ENCODE measurements at regions not wholly inside any gene's neighbourhood (a gene's known extent, or its start where the extent isn't known, plus 50 kb on each side); places are given as distances from the start of the nearest gene placed in this dataset.
A peak's percentile ranks its signal among the peaks of the same experiment; 100 is the strongest.

GRCh38 chr3:182485301-182485700, 308.0 kb upstream of the ATP11B start:
- Histone ChIP-seq H3K4me1 (replicated peaks; ENCODE audit: insufficient read depth) (peaks cover 12% of the 10 kb centered on the region), H3K9me2 (ENCODE audit: insufficient read depth) (no peaks in the 10 kb centered on the region), H3K79me2 (ENCODE audit: low read depth) (no peaks in the 10 kb centered on the region), H4K20me1 (ENCODE audit: insufficient read depth) (no peaks in the 10 kb centered on the region), H3K9me3 (ENCODE audit: insufficient read depth, low read depth) (no peaks in the 10 kb centered on the region), H3K27ac (peak overlapping the region; percentile 31; the same call in 1 of the 2 replicates), H3K4me2 (peak overlapping the region; percentile 24), H3K27me3 (ENCODE audit: insufficient read depth, low read depth) (no peaks in the 10 kb centered on the region), H3K4me3 (no peak overlapping the region), H3F3A (ENCODE audit: insufficient read depth, low read depth) (peaks cover 7% of the 10 kb centered on the region; the same call in 1 of the 2 replicates), H2AFZ (peak overlapping the region; percentile 15; the same call in 1 of the 2 replicates), H3K36me3 (ENCODE audit: low read depth) (no peaks in the 10 kb centered on the region)
- CTCF ChIA-PET = no interaction called here
- no peak for TF ChIP-seq EZH2 (IDR thresholded peaks at IDR 0.05; ENCODE audit: low read depth)
- TF ChIP-seq, protein P1, sequence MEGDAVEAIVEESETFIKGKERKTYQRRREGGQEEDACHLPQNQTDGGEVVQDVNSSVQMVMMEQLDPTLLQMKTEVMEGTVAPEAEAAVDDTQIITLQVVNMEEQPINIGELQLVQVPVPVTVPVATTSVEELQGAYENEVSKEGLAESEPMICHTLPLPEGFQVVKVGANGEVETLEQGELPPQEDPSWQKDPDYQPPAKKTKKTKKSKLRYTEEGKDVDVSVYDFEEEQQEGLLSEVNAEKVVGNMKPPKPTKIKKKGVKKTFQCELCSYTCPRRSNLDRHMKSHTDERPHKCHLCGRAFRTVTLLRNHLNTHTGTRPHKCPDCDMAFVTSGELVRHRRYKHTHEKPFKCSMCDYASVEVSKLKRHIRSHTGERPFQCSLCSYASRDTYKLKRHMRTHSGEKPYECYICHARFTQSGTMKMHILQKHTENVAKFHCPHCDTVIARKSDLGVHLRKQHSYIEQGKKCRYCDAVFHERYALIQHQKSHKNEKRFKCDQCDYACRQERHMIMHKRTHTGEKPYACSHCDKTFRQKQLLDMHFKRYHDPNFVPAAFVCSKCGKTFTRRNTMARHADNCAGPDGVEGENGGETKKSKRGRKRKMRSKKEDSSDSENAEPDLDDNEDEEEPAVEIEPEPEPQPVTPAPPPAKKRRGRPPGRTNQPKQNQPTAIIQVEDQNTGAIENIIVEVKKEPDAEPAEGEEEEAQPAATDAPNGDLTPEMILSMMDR (conservative IDR thresholded peaks at IDR 0.05) = no peak
- peak; percentile 27 to 85 for DNase-seq
- POLR2A ChIA-PET (ENCODE audit: unreplicated experiment) = no interaction called here
- intact Hi-C loops (cut with micrococcal nuclease; ENCODE audit: unreplicated experiment) = loop anchor here (10.0 kb wide), 1 partner anchor 200 kb away; no protein-coding TSS in a partner anchor
- BruUV-seq (replicated peaks) = no TSS peak

DNA sequence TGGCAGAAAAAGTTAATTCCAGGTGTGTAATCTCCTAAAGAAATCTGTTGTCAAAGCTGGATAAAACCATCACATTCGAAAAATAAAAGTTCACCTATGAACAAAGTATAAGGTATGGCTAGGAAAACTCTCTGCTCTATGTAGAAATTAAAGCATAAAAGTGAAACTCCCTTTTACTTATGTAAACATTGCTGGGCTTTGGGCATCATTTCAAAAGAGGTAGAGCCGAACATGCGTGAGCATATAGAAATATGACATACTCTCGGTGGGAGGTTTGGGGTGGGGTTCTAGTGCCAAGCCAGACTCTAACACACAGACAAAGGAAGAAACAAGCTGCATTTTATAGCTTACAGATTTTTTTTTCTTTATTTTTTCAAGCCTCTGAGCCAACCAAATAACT, 306.8 kb upstream of the ATP11B start:
- no peaks in the 10 kb centered on the region for H3K27me3 ChIP-seq (ENCODE audit: insufficient read depth, low read depth)
- H3K79me2 ChIP-seq (ENCODE audit: low read depth) = no peaks in the 10 kb centered on the region
- H3K4me1 ChIP-seq (replicated peaks; ENCODE audit: insufficient read depth) = peaks cover 12% of the 10 kb centered on the region
- POLR2A ChIA-PET (ENCODE audit: unreplicated experiment) = interaction anchor here (0.6 kb wide), 1 partner anchor 156 kb away, joined by 4 read pairs; no protein-coding TSS in a partner anchor
- H3K27ac ChIP-seq = no peak overlapping the region
- H3F3A ChIP-seq (ENCODE audit: insufficient read depth, low read depth) = peaks cover 7% of the 10 kb centered on the region; the same call in 1 of the 2 replicates
- no peak for TF ChIP-seq EZH2 (IDR thresholded peaks at IDR 0.05; ENCODE audit: low read depth)
- TF ChIP-seq, protein P1 (conservative IDR thresholded peaks at IDR 0.05) = no peak
- H2AFZ ChIP-seq = no peak overlapping the region
- intact Hi-C loops (cut with micrococcal nuclease; ENCODE audit: unreplicated experiment) = loop anchor here (10.0 kb wide), 1 partner anchor 202 kb away; no protein-coding TSS in a partner anchor
- no peaks in the 10 kb centered on the region for H4K20me1 ChIP-seq (ENCODE audit: insufficient read depth)
- H3K9me3 ChIP-seq (ENCODE audit: insufficient read depth, low read depth) = no peaks in the 10 kb centered on the region
- H3K9me2 ChIP-seq (ENCODE audit: insufficient read depth) = no peaks in the 10 kb centered on the region
- no peak for DNase-seq
- no TSS peak for BruUV-seq (replicated peaks)
- H3K4me3 ChIP-seq = no peak overlapping the region
- H3K4me2 ChIP-seq = no peak overlapping the region
- CTCF ChIA-PET = interaction anchor here (0.6 kb wide), 1 partner anchor 198 kb away, joined by 3 read pairs; no protein-coding TSS in a partner anchor
- no peaks in the 10 kb centered on the region for H3K36me3 ChIP-seq (ENCODE audit: low read depth)

DNA sequence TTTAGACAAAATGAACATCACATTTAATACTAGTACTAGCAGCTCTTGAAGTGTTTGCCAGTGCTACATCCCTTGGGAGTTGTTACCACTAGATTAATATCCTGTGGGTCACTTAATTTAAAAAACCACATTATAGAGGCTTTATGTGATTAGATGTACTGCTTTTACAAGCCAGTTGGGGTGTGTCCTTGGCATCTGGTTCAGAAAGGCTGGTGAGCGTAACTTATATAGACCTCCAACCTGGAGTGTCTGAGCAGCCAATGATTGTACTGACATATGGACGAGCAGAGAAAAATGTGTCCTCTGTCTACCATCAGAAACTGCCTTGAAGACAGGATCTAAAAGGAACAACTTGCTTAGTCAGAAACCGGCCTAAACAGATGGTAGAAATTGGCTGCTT, 306.2 kb upstream of the ATP11B start:
- Histone ChIP-seq H3K27ac (no peak overlapping the region), H3F3A (ENCODE audit: insufficient read depth, low read depth) (peaks cover 7% of the 10 kb centered on the region; the same call in 1 of the 2 replicates), H3K27me3 (ENCODE audit: insufficient read depth, low read depth) (no peaks in the 10 kb centered on the region), H3K9me2 (ENCODE audit: insufficient read depth) (no peaks in the 10 kb centered on the region), H3K4me1 (replicated peaks; ENCODE audit: insufficient read depth) (peaks cover 12% of the 10 kb centered on the region), H4K20me1 (ENCODE audit: insufficient read depth) (no peaks in the 10 kb centered on the region), H3K4me2 (no peak overlapping the region), H3K9me3 (ENCODE audit: insufficient read depth, low read depth) (no peaks in the 10 kb centered on the region), H3K4me3 (no peak overlapping the region), H2AFZ (no peak overlapping the region), H3K79me2 (ENCODE audit: low read depth) (no peaks in the 10 kb centered on the region), H3K36me3 (ENCODE audit: low read depth) (no peaks in the 10 kb centered on the region)
- TF ChIP-seq, protein P1 (conservative IDR thresholded peaks at IDR 0.05) = no peak
- TF ChIP-seq EZH2 (IDR thresholded peaks at IDR 0.05; ENCODE audit: low read depth) = no peak
- DNase-seq = no peak
- intact Hi-C loops (cut with micrococcal nuclease; ENCODE audit: unreplicated experiment) = loop anchor here (10.0 kb wide), 1 partner anchor 202 kb away; no protein-coding TSS in a partner anchor
- no TSS peak for BruUV-seq (replicated peaks)
- ChIA-PET POLR2A (ENCODE audit: unreplicated experiment) (no interaction called here), CTCF (interaction anchor here (0.6 kb wide), 1 partner anchor 197 kb away, joined by 3 read pairs; no protein-coding TSS in a partner anchor)

Measured in PC-9 (cell line).